HG03520 (cell line): ENCODE measurements at regions not wholly inside any gene's neighbourhood (a gene's known extent, or its start where the extent isn't known, plus 50 kb on each side); places are given as distances from the start of the nearest gene placed in this dataset.
"Not testable (repeated sequence)": the region's sequence is repeated elsewhere in the genome, so short reads cannot be mapped to it uniquely, and the experiment has no call there.

Source experiments
- ATAC-seq: cut with Tn5 transposase; IDR thresholded peaks from one replicate; pipeline ENCODE4 v1.9.1; 2021; ENCODE audit warnings: mild to moderate bottlenecking, moderate library complexity; ENCODE audit not compliant: unreplicated experiment

GRCh38 chr15:26037369-26037768, 174.2 kb upstream of the ATP10A start:
- ATAC-seq: no peak

GRCh38 chr15:26033493-26033892, 170.4 kb upstream of the ATP10A start:
- ATAC-seq: no peak

GRCh38 chr15:26032162-26032846, 169.2 kb upstream of the ATP10A start:
- no peak for ATAC-seq

- not testable (repeated sequence) for ATAC-seq
These were observed 166.5 kb upstream of the ATP10A start for GRCh38 chr15:26029586-26029985.

GRCh38 chr15:26029146-26029545, 166.0 kb upstream of the ATP10A start:
- ATAC-seq: no peak

- ATAC-seq: no peak
These were observed 165.1 kb upstream of the ATP10A start for GRCh38 chr15:26028086-26028740.

GRCh38 chr15:26026671-26027070, 163.5 kb upstream of the ATP10A start:
- ATAC-seq: not testable (repeated sequence)

GRCh38 chr15:26024241-26024640, 161.1 kb upstream of the ATP10A start:
- ATAC-seq: no peak

GRCh38 chr15:26023691-26024090, 160.6 kb upstream of the ATP10A start:
- ATAC-seq: no peak

GRCh38 chr15:26023231-26023630, 160.1 kb upstream of the ATP10A start:
- no peak for ATAC-seq

- no peak for ATAC-seq
These were observed 157.7 kb upstream of the ATP10A start for GRCh38 chr15:26020871-26021270.

GRCh38 chr15:26017665-26018064, 154.5 kb upstream of the ATP10A start:
- no peak for ATAC-seq

- ATAC-seq: no peak
These were observed 152.5 kb upstream of the ATP10A start for GRCh38 chr15:26015516-26016075.

- ATAC-seq: no peak
These were observed 150.9 kb upstream of the ATP10A start for GRCh38 chr15:26013981-26014380.

- no peak for ATAC-seq
These were observed 148.8 kb upstream of the ATP10A start for GRCh38 chr15:26011916-26012315.

GRCh38 chr15:26007151-26007550, 144.0 kb upstream of the ATP10A start:
- ATAC-seq: no peak

- ATAC-seq: no peak
These were observed 138.1 kb upstream of the ATP10A start for GRCh38 chr15:26001201-26001600.

GRCh38 chr15:25993506-25993905, 130.4 kb upstream of the ATP10A start:
- no peak for ATAC-seq

- ATAC-seq: no peak
These were observed 127.1 kb upstream of the ATP10A start for GRCh38 chr15:25990220-25990619.

- no peak for ATAC-seq
These were observed 126.2 kb upstream of the ATP10A start for GRCh38 chr15:25989327-25989726.

- ATAC-seq: not testable (repeated sequence)
These were observed 125.6 kb upstream of the ATP10A start for GRCh38 chr15:25988716-25989115.

- no peak for ATAC-seq
These were observed 124.5 kb upstream of the ATP10A start for GRCh38 chr15:25987638-25988037.
